ENCODE measurements at regions not wholly inside any gene's neighbourhood (a gene's known extent, or its start where the extent isn't known, plus 50 kb on each side); places are given as distances from the start of the nearest gene placed in this dataset.

DNA sequence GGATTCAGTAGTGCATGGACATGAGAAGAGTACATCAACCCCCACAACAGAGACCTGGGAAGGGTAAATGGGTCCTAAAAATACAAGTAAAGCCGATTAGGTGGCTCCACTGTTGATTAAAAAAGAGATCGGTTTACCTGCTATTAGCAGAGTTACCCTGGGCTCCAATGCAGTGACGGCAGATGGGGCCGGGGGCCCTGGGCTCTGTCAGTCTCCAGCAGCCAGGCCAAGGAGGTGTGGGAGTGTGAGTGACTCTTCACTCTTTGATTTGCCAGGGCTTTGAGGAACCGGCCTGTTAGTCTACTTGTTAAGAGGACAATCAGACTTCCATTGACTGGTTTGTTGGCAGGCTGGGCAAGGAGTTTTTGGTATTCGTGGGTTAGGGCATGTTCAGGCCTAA, 1368.7 kb downstream of the UQCRFS1 start:
- no peak for TF ChIP-seq GABPA (IDR thresholded peaks at IDR 0.05; ENCODE audit: low read depth)
- TF ChIP-seq, protein P1, sequence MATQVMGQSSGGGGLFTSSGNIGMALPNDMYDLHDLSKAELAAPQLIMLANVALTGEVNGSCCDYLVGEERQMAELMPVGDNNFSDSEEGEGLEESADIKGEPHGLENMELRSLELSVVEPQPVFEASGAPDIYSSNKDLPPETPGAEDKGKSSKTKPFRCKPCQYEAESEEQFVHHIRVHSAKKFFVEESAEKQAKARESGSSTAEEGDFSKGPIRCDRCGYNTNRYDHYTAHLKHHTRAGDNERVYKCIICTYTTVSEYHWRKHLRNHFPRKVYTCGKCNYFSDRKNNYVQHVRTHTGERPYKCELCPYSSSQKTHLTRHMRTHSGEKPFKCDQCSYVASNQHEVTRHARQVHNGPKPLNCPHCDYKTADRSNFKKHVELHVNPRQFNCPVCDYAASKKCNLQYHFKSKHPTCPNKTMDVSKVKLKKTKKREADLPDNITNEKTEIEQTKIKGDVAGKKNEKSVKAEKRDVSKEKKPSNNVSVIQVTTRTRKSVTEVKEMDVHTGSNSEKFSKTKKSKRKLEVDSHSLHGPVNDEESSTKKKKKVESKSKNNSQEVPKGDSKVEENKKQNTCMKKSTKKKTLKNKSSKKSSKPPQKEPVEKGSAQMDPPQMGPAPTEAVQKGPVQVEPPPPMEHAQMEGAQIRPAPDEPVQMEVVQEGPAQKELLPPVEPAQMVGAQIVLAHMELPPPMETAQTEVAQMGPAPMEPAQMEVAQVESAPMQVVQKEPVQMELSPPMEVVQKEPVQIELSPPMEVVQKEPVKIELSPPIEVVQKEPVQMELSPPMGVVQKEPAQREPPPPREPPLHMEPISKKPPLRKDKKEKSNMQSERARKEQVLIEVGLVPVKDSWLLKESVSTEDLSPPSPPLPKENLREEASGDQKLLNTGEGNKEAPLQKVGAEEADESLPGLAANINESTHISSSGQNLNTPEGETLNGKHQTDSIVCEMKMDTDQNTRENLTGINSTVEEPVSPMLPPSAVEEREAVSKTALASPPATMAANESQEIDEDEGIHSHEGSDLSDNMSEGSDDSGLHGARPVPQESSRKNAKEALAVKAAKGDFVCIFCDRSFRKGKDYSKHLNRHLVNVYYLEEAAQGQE (IDR thresholded peaks at IDR 0.05; ENCODE audit: insufficient replicate concordance, low read depth), result no peak
- no peak for TF ChIP-seq POLR2AphosphoS5 (IDR thresholded peaks at IDR 0.05; ENCODE audit: low read depth)
- no peak for TF ChIP-seq SPI1 (IDR thresholded peaks at IDR 0.05; ENCODE audit: borderline replicate concordance, low read depth)
- TF ChIP-seq, protein P2, sequence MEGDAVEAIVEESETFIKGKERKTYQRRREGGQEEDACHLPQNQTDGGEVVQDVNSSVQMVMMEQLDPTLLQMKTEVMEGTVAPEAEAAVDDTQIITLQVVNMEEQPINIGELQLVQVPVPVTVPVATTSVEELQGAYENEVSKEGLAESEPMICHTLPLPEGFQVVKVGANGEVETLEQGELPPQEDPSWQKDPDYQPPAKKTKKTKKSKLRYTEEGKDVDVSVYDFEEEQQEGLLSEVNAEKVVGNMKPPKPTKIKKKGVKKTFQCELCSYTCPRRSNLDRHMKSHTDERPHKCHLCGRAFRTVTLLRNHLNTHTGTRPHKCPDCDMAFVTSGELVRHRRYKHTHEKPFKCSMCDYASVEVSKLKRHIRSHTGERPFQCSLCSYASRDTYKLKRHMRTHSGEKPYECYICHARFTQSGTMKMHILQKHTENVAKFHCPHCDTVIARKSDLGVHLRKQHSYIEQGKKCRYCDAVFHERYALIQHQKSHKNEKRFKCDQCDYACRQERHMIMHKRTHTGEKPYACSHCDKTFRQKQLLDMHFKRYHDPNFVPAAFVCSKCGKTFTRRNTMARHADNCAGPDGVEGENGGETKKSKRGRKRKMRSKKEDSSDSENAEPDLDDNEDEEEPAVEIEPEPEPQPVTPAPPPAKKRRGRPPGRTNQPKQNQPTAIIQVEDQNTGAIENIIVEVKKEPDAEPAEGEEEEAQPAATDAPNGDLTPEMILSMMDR (IDR thresholded peaks at IDR 0.05; ENCODE audit: insufficient read depth, low read length), result no peak
- DNase-seq (ENCODE audit: low read depth in 1 of 2, low spot score in 1 of 2), result no peak
- Histone ChIP-seq H3K4me3 (replicated peaks; ENCODE audit: insufficient read depth, low read length) (no peak overlapping the region), H3K27me3 (ENCODE audit: insufficient read depth, poor library complexity, severe bottlenecking) (no peaks in the 10 kb centered on the region), H3K27ac (replicated peaks) (no peak overlapping the region)

DNA sequence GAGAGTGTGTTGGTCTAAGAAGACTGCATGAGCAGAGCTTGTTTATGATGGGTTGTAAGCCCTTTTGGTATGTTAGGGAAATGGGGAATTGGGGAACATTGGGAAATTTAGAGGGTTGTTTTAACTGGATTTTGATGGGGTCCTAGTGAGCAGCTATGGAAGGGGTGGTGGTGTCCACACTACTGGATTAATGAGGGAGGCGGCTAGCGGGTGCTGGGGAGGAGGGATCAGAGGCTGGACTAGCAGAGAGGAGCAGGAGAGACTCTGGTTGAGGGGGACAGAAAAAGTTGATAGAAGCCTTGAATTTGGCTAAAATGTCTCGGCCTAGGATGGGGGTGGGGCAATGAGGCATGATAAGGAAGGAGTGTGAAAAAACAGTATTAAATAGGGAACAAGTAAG, 1369.1 kb downstream of the UQCRFS1 start:
- Histone ChIP-seq H3K4me3 (replicated peaks; ENCODE audit: insufficient read depth, low read length) (no peak overlapping the region), H3K27me3 (ENCODE audit: insufficient read depth, poor library complexity, severe bottlenecking) (no peaks in the 10 kb centered on the region), H3K27ac (replicated peaks) (no peak overlapping the region)
- no peak for DNase-seq (ENCODE audit: low read depth in 1 of 2, low spot score in 1 of 2)
- TF ChIP-seq SPI1 (IDR thresholded peaks at IDR 0.05; ENCODE audit: borderline replicate concordance, low read depth) (no peak), GABPA (IDR thresholded peaks at IDR 0.05; ENCODE audit: low read depth) (no peak), POLR2AphosphoS5 (IDR thresholded peaks at IDR 0.05; ENCODE audit: low read depth) (no peak)
- TF ChIP-seq, protein P1 (IDR thresholded peaks at IDR 0.05; ENCODE audit: insufficient replicate concordance, low read depth), result no peak
- TF ChIP-seq, protein P2 (IDR thresholded peaks at IDR 0.05; ENCODE audit: insufficient read depth, low read length), result no peak

DNA sequence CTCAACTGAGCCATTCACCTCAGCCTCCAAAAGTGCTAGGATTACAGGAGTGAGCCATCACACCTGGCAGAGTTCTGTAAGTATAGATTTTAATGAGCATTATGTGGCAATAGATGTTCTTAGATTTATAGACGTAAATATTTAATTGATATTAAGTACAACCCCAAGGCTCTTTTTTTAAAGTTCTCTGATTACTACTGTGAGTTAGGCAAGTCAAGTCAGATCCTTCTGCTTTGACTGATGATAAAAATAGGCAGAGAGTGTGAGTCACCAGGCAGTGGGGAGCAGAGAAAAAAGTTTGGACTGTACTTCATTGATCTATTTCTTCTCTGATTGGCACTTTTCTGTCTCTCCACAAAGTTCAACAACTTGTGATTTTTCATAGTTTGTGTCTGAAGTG, 1379.9 kb downstream of the UQCRFS1 start:
- no peak overlapping the region for H3K27ac ChIP-seq (replicated peaks)
- H3K27me3 ChIP-seq (ENCODE audit: insufficient read depth, poor library complexity, severe bottlenecking), result no peaks in the 10 kb centered on the region
- TF ChIP-seq SPI1 (IDR thresholded peaks at IDR 0.05; ENCODE audit: borderline replicate concordance, low read depth) (no peak), GABPA (IDR thresholded peaks at IDR 0.05; ENCODE audit: low read depth) (no peak)
- TF ChIP-seq, protein P1 (IDR thresholded peaks at IDR 0.05; ENCODE audit: insufficient replicate concordance, low read depth), result no peak
- H3K4me3 ChIP-seq (replicated peaks; ENCODE audit: insufficient read depth, low read length), result no peak overlapping the region
- DNase-seq (ENCODE audit: low read depth in 1 of 2, low spot score in 1 of 2), result no peak
